ENCODE measurements at regions not wholly inside any gene's neighbourhood (a gene's known extent, or its start where the extent isn't known, plus 50 kb on each side); places are given as distances from the start of the nearest gene placed in this dataset.

- POLR2A ChIA-PET, result no interaction called here
- no peak for DNase-seq (ENCODE audit: extremely low spot score)
- CTCF ChIA-PET, result no interaction called here
- no peak for TF ChIP-seq FOXA1 (IDR thresholded peaks at IDR 0.05)
Measured at GRCh38 chr12:87921621-87922020, 107.6 kb downstream of the C12orf50 start.

GRCh38 chr12:87920139-87920538 is 109.1 kb downstream of the C12orf50 start:
- no peak for DNase-seq (ENCODE audit: extremely low spot score)
- TF ChIP-seq SP1 (IDR thresholded peaks at IDR 0.05), result no peak
- no peak for TF ChIP-seq CTBP1 (IDR thresholded peaks at IDR 0.05; ENCODE audit: borderline replicate concordance)
- TF ChIP-seq NFRKB (IDR thresholded peaks at IDR 0.05), result no peak
- TF ChIP-seq ARNT (IDR thresholded peaks at IDR 0.05), result no peak
- TF ChIP-seq ZNF384 (IDR thresholded peaks at IDR 0.05), result no peak
- TF ChIP-seq TARDBP (IDR thresholded peaks at IDR 0.05), result no peak
- CTCF ChIA-PET, result no interaction called here
- POLR2A ChIA-PET, result no interaction called here

DNA sequence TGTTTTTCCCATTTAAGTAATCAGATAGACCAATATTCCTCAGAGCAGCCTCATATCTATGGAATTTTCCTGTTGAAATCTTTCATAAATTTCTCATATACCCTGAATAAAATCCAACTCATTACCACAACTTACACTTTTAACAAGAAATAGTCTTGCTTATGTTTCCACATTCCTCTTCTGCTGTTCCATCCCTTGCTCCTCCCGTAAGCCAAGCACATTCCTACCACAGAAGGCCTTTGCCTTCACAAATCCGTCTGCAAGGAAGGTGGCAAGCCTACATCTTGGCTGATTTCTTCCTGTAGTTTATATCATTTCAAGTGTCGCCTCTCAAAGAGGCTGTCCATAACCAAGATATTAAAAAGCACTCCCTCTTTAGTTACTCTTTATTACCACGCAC is 127.7 kb downstream of the C12orf50 start:
- no peak for TF ChIP-seq FOXM1 (IDR thresholded peaks at IDR 0.05; ENCODE audit: borderline replicate concordance)
- TF ChIP-seq ZNF384 (IDR thresholded peaks at IDR 0.05), result no peak
- TF ChIP-seq ARNT (IDR thresholded peaks at IDR 0.05), result no peak
- no peak for TF ChIP-seq FOXA1 (IDR thresholded peaks at IDR 0.05)
- no peak for TF ChIP-seq HDGF (IDR thresholded peaks at IDR 0.05; ENCODE audit: borderline replicate concordance)
- no peak for TF ChIP-seq L3MBTL2 (conservative IDR thresholded peaks at IDR 0.05)
- TF ChIP-seq TARDBP (IDR thresholded peaks at IDR 0.05), result no peak
- no peak for TF ChIP-seq BHLHE40 (IDR thresholded peaks at IDR 0.05; ENCODE audit: borderline replicate concordance)
- DNase-seq (ENCODE audit: extremely low spot score), result no peak
- ChIA-PET CTCF (interaction anchor here (0.5 kb wide), 1 partner anchor 1164 kb away, joined by 3 read pairs; no protein-coding TSS in a partner anchor), POLR2A (no interaction called here)

- TF ChIP-seq TARDBP (IDR thresholded peaks at IDR 0.05) (no peak), BHLHE40 (IDR thresholded peaks at IDR 0.05; ENCODE audit: borderline replicate concordance) (no peak), SP1 (IDR thresholded peaks at IDR 0.05) (no peak), LEF1 (IDR thresholded peaks at IDR 0.05; ENCODE audit: borderline replicate concordance) (no peak), FOXA1 (IDR thresholded peaks at IDR 0.05) (no peak), CTBP1 (IDR thresholded peaks at IDR 0.05; ENCODE audit: borderline replicate concordance) (no peak), ARNT (IDR thresholded peaks at IDR 0.05) (no peak), SUZ12 (IDR thresholded peaks at IDR 0.05) (no peak)
- CTCF ChIA-PET, result no interaction called here
- no peak for DNase-seq (ENCODE audit: extremely low spot score)
- POLR2A ChIA-PET, result no interaction called here
Measured at GRCh38 chr12:87897662-87898061, 131.5 kb downstream of the C12orf50 start.

DNA sequence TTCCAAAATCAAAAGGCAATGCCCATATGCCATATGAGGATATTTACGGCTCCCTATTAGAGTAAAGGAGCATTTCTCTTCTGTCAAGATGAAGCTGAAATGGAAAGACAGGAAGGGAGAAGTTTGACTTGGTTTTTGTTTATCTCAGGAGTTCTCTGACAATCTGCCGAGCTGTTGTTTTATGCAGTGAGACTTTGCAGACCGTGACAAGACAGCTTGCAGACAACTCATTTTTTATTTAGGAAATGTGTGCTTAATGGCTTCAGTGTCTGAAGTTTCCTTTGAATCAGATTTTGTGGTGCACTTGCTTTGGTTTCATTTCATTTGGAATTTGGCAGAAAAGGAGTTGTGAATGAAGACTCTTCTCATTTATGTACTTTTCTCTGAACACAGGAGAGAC is 145.4 kb downstream of the C12orf50 start:
- CTCF ChIA-PET, result interaction anchor here (0.6 kb wide), 1 partner anchor 1965 kb away, joined by 3 read pairs; no protein-coding TSS in a partner anchor
- DNase-seq (ENCODE audit: extremely low spot score), result no peak
- no peak for TF ChIP-seq FOXA1 (IDR thresholded peaks at IDR 0.05)
- TF ChIP-seq BHLHE40 (IDR thresholded peaks at IDR 0.05; ENCODE audit: borderline replicate concordance), result no peak
- TF ChIP-seq FOXK2 (IDR thresholded peaks at IDR 0.05), result no peak
- TF ChIP-seq LEF1 (IDR thresholded peaks at IDR 0.05; ENCODE audit: borderline replicate concordance), result no peak
- no peak for TF ChIP-seq ARNT (IDR thresholded peaks at IDR 0.05)
- TF ChIP-seq ZNF384 (IDR thresholded peaks at IDR 0.05), result no peak
- POLR2A ChIA-PET, result no interaction called here

DNA sequence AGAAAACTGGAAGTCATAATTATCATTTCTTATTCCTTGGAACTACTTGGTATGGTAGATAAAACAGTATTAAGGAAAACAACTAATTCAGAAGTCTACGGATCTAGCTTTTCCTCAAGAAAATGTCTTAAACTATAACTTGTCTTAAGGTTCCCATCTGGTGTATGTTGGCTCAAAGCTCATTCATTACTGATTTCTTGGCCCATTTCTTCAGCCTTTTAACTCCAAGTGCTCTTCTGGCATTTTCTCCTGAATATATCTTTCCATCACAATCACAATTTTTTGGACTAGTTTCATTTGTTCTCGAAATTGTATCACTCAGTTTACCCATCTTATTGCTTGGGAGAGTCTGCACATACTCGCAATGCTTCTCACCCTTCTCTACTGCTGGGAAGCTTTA is 150.1 kb downstream of the C12orf50 start:
- POLR2A ChIA-PET, result no interaction called here
- CTCF ChIA-PET, result no interaction called here
- no peak for DNase-seq (ENCODE audit: extremely low spot score)
- TF ChIP-seq HDGF (IDR thresholded peaks at IDR 0.05; ENCODE audit: borderline replicate concordance) (no peak), SP1 (IDR thresholded peaks at IDR 0.05) (no peak), ZNF384 (IDR thresholded peaks at IDR 0.05) (no peak), NFRKB (IDR thresholded peaks at IDR 0.05) (no peak)

DNA sequence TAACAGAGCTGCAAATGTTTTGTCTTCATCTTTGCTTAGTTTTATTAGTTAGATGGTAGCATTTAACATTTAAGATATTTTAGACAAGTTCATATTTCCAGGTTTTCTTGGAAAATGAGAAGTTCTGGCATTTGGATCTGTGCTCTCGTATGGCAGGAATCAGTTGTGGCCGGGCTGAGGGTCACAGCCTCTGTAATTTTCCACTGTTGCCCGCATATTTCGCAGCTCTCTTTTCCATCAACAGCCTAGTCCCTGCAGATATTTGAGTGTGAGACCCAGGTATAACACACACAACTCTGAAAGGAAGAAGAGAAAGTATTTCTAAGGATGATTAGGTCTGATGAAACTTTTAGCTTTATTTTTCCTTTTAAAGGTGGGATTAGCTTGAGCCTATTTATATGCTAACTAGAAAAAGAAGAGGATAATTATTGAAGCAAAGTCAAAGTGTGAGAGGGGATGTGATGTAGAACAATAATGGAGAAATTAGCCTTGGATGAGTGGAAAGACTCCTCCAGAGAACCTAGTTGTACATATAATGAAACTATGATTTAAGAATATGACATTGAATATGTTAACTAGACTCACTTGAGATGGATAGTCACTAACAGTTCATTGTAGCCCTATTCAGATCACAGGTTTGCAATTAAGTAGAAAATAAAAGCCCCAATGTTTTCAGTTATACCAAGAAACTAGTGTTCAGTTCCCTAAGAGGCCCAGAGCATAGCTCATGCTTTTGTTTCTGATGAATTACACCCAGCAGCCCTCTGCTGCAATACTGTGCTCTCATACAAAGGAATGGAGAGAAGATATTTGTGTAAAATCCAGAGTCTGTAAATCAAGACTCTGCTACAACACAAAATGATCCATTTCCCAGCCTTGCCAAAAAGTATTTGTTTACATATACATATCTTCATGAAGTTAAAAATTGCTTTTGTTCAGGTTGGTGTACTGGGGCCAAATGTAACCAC is 158.4 kb downstream of the C12orf50 start:
- TF ChIP-seq FOXK2 (IDR thresholded peaks at IDR 0.05) (no peak), FOXA1 (IDR thresholded peaks at IDR 0.05) (no peak), LEF1 (IDR thresholded peaks at IDR 0.05; ENCODE audit: borderline replicate concordance) (no peak), BHLHE40 (IDR thresholded peaks at IDR 0.05; ENCODE audit: borderline replicate concordance) (no peak), CTBP1 (IDR thresholded peaks at IDR 0.05; ENCODE audit: borderline replicate concordance) (no peak), ZNF384 (IDR thresholded peaks at IDR 0.05) (no peak), HDGF (IDR thresholded peaks at IDR 0.05; ENCODE audit: borderline replicate concordance) (no peak), ARNT (IDR thresholded peaks at IDR 0.05) (no peak), L3MBTL2 (conservative IDR thresholded peaks at IDR 0.05) (no peak), NFRKB (IDR thresholded peaks at IDR 0.05) (no peak), SP1 (IDR thresholded peaks at IDR 0.05) (no peak), ELF4 (IDR thresholded peaks at IDR 0.05) (no peak), FOXM1 (IDR thresholded peaks at IDR 0.05; ENCODE audit: borderline replicate concordance) (no peak), SUZ12 (IDR thresholded peaks at IDR 0.05) (no peak), TARDBP (IDR thresholded peaks at IDR 0.05) (no peak)
- TF ChIP-seq, protein P1, sequence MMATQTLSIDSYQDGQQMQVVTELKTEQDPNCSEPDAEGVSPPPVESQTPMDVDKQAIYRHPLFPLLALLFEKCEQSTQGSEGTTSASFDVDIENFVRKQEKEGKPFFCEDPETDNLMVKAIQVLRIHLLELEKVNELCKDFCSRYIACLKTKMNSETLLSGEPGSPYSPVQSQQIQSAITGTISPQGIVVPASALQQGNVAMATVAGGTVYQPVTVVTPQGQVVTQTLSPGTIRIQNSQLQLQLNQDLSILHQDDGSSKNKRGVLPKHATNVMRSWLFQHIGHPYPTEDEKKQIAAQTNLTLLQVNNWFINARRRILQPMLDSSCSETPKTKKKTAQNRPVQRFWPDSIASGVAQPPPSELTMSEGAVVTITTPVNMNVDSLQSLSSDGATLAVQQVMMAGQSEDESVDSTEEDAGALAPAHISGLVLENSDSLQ (IDR thresholded peaks at IDR 0.05), result no peak
- POLR2A ChIA-PET, result no interaction called here
- CTCF ChIA-PET, result no interaction called here
- no peak for DNase-seq (ENCODE audit: extremely low spot score)

DNA sequence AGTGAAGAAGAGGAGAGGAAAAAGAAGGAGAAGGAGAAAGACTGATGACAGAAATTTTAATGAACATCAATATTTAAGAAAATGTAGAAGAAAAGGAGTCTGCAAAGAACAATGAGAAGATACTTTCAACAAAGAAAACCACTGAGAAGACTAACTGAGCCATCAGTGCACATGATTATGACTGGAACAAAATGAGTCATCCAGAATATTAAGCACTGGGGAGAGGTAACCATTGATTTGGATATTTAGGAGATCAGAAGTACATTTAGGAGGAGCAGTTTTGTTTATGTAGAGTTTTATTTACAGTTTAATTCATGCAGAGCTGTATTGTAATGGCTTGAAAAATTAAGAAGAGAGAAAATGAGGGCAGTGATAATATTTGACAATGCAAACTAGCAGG is 159.1 kb downstream of the C12orf50 start:
- no peak for TF ChIP-seq TARDBP (IDR thresholded peaks at IDR 0.05)
- TF ChIP-seq, protein P1 (IDR thresholded peaks at IDR 0.05), result no peak
- ChIA-PET CTCF (no interaction called here), POLR2A (no interaction called here)
- DNase-seq (ENCODE audit: extremely low spot score), result no peak

All from HEK293T (cell line).